Ovary (tissue), 3 donors: ENCODE measurements at regions not wholly inside any gene's neighbourhood (a gene's known extent, or its start where the extent isn't known, plus 50 kb on each side); places are given as distances from the start of the nearest gene placed in this dataset.

ENCODE experiments used
- POLR2A ChIP-seq: fragments of 450-650 bp; IDR thresholded peaks from one replicate; pipeline ENCODE4 v1.6.1; 2017; ENCODE audit warnings: antibody characterized with exemption, mild to moderate bottlenecking, moderate library complexity
- TF ChIP-seq, protein P1 (sequence below), 3 donors: fragments of 450-650 bp in 2 of 3; fragments of 200-600 bp in 1 of 3; IDR thresholded peaks; one replicate each; pipeline versions ENCODE4 v1.5.1 to v1.8.0; 2016 to 2022; ENCODE audit warnings: antibody characterized with exemption in 3 of 3, mild to moderate bottlenecking in 1 of 3
- donor health status: DM: no; HTN: no; CAD: no.

DNA sequence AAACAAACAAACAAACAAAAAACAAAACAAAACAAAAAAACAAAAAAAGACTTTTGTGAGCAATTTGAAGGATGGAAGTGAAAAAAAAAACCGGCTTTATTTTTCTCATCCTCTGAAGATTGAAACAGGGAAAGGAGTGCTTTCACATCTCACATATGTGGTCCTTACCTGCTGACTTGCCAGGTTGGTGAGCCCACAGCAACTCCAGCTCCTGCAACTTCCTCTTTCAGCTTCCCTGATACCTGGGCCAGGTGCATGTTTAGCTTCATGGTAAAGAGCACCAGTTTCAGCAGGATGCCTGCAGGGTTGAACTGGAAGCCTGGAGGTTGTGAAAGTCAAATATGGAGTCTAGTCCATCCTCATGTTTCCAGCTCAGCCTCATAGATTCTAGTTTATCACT is 221.2 kb upstream of the OTX2 start:
- TF ChIP-seq, protein P1, sequence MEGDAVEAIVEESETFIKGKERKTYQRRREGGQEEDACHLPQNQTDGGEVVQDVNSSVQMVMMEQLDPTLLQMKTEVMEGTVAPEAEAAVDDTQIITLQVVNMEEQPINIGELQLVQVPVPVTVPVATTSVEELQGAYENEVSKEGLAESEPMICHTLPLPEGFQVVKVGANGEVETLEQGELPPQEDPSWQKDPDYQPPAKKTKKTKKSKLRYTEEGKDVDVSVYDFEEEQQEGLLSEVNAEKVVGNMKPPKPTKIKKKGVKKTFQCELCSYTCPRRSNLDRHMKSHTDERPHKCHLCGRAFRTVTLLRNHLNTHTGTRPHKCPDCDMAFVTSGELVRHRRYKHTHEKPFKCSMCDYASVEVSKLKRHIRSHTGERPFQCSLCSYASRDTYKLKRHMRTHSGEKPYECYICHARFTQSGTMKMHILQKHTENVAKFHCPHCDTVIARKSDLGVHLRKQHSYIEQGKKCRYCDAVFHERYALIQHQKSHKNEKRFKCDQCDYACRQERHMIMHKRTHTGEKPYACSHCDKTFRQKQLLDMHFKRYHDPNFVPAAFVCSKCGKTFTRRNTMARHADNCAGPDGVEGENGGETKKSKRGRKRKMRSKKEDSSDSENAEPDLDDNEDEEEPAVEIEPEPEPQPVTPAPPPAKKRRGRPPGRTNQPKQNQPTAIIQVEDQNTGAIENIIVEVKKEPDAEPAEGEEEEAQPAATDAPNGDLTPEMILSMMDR (IDR thresholded peaks at IDR 0.05): no peak
- no peak for TF ChIP-seq POLR2A
